ENCODE measurements at regions not wholly inside any gene's neighbourhood (a gene's known extent, or its start where the extent isn't known, plus 50 kb on each side); places are given as distances from the start of the nearest gene placed in this dataset.

DNA sequence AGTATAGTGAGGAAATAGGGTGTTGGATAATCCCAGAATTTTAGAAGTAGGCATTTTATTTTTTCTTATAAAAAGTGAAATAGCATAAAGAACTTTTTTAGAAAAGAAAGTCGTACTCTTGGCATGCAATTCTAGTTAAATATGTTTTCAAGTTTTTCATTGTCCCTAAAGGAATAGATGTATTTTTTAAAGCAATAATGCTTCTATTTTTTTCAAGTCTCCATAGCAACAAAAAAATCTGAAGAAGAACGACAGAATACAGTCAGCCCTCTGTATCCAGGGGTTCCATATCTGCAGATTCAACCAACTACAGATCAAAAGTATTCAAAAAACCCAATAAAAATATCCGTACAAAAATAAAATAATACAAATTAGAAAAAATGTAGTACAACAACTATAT lies 538.2 kb downstream of the GLUD2 start:
- H3K27ac ChIP-seq (ENCODE audit: low read length in 2 of 2): no peak overlapping the region
- H2AFZ ChIP-seq (ENCODE audit: insufficient read depth, low read depth, low read length, poor library complexity, severe bottlenecking): no peak overlapping the region
- H3K79me2 ChIP-seq (ENCODE audit: control insufficient read depth, insufficient read depth, low read length): no peaks in the 10 kb centered on the region
- H3K36me3 ChIP-seq (replicated peaks in 1 of 2; ENCODE audit: control extremely low read depth in 1 of 2, control insufficient read depth in 1 of 2, extremely low read depth in 1 of 2, insufficient read depth in 2 of 2, low read length in 1 of 2): no peaks in the 10 kb centered on the region
- no CpG with 5 or more reads among the region's 3 CpGs for WGBS (ENCODE audit: insufficient coverage)
- Mint-ChIP-seq H3K4me1 (no peaks in the 10 kb centered on the region), H3K27ac (no peak overlapping the region), H3K27me3 (no peaks in the 10 kb centered on the region), H3K9me3 (ENCODE audit: insufficient read depth) (no peaks in the 10 kb centered on the region), H3K4me3 (no peak overlapping the region)
- no peak for TF ChIP-seq CTCF (IDR thresholded peaks at IDR 0.05)
- no peak for TF ChIP-seq EZH2 (IDR thresholded peaks at IDR 0.05; ENCODE audit: borderline replicate concordance, insufficient read depth, low read depth, low read length, poor library complexity, severe bottlenecking)
- no peaks in the 10 kb centered on the region for H3K4me1 ChIP-seq (ENCODE audit: control insufficient read depth in 2 of 2, insufficient read depth in 2 of 2, low read length in 2 of 2)
- H3K4me3 ChIP-seq (ENCODE audit: control extremely low read depth in 1 of 5, extremely low read depth in 1 of 5, insufficient read depth in 1 of 5, low read depth in 2 of 5, low read length in 4 of 5): no peak overlapping the region
- CTCF ChIA-PET: no interaction called here
- no peaks in the 10 kb centered on the region for H3K27me3 ChIP-seq (replicated peaks in 1 of 4; ENCODE audit: control extremely low read depth in 1 of 4, control insufficient read depth in 3 of 4, insufficient read depth in 4 of 4, low read length in 3 of 4)
- POLR2A ChIA-PET: no interaction called here
- H3K9me3 ChIP-seq (ENCODE audit: control extremely low read depth in 1 of 3, control insufficient read depth in 2 of 3, insufficient read depth in 1 of 3, low read length in 2 of 3): no peaks in the 10 kb centered on the region
- no peak overlapping the region for H3K4me2 ChIP-seq (replicated peaks; ENCODE audit: low read depth, low read length, poor library complexity, severe bottlenecking)
- ATAC-seq (ENCODE audit: low read depth): no peak
- intact Hi-C loops (cut with micrococcal nuclease): no loop called here
- DNase-seq: no peak
- no peaks in the 10 kb centered on the region for H4K20me1 ChIP-seq (ENCODE audit: control insufficient read depth, insufficient read depth, low read length, poor library complexity, severe bottlenecking)
- no peak overlapping the region for H3K9ac ChIP-seq (ENCODE audit: low read length)

GRCh38 chrX:121592884-121593283 lies 545.5 kb downstream of the GLUD2 start:
- ATAC-seq (ENCODE audit: low read depth) (no peak), DNase-seq (no peak)
- H3K4me3 ChIP-seq (ENCODE audit: control extremely low read depth in 1 of 5, extremely low read depth in 1 of 5, insufficient read depth in 1 of 5, low read depth in 2 of 5, low read length in 4 of 5): no peak overlapping the region
- WGBS (ENCODE audit: insufficient coverage): no CpG with 5 or more reads among the region's 3 CpGs
- H3K4me3 Mint-ChIP-seq: no peak overlapping the region
- H3K9ac ChIP-seq (ENCODE audit: low read length): no peak overlapping the region
- no peaks in the 10 kb centered on the region for H4K20me1 ChIP-seq (ENCODE audit: control insufficient read depth, insufficient read depth, low read length, poor library complexity, severe bottlenecking)
- no peak overlapping the region for H3K27ac ChIP-seq (ENCODE audit: low read length in 2 of 2)
- H3K9me3 Mint-ChIP-seq (ENCODE audit: insufficient read depth): no peaks in the 10 kb centered on the region
- no peaks in the 10 kb centered on the region for H3K27me3 ChIP-seq (replicated peaks in 1 of 4; ENCODE audit: control extremely low read depth in 1 of 4, control insufficient read depth in 3 of 4, insufficient read depth in 4 of 4, low read length in 3 of 4)
- no peaks in the 10 kb centered on the region for H3K4me1 ChIP-seq (ENCODE audit: control insufficient read depth in 2 of 2, insufficient read depth in 2 of 2, low read length in 2 of 2)
- no peak overlapping the region for H3K4me2 ChIP-seq (replicated peaks; ENCODE audit: low read depth, low read length, poor library complexity, severe bottlenecking)
- intact Hi-C loops (cut with micrococcal nuclease): no loop called here
- POLR2A ChIA-PET: no interaction called here
- no peaks in the 10 kb centered on the region for H3K9me3 ChIP-seq (ENCODE audit: control extremely low read depth in 1 of 3, control insufficient read depth in 2 of 3, insufficient read depth in 1 of 3, low read length in 2 of 3)
- CTCF ChIA-PET: no interaction called here
- no peaks in the 10 kb centered on the region for H3K27me3 Mint-ChIP-seq
- H2AFZ ChIP-seq (ENCODE audit: insufficient read depth, low read depth, low read length, poor library complexity, severe bottlenecking): no peak overlapping the region
- H3K36me3 ChIP-seq (replicated peaks in 1 of 2; ENCODE audit: control extremely low read depth in 1 of 2, control insufficient read depth in 1 of 2, extremely low read depth in 1 of 2, insufficient read depth in 2 of 2, low read length in 1 of 2): no peaks in the 10 kb centered on the region
- H3K4me1 Mint-ChIP-seq: no peaks in the 10 kb centered on the region
- no peaks in the 10 kb centered on the region for H3K79me2 ChIP-seq (ENCODE audit: control insufficient read depth, insufficient read depth, low read length)
- TF ChIP-seq CTCF (IDR thresholded peaks at IDR 0.05): no peak
- no peak for TF ChIP-seq EZH2 (IDR thresholded peaks at IDR 0.05; ENCODE audit: borderline replicate concordance, insufficient read depth, low read depth, low read length, poor library complexity, severe bottlenecking)
- H3K27ac Mint-ChIP-seq: no peak overlapping the region

All from B cell (primary cell).